HCT116 (cell line): ENCODE measurements at regions not wholly inside any gene's neighbourhood (a gene's known extent, or its start where the extent isn't known, plus 50 kb on each side); places are given as distances from the start of the nearest gene placed in this dataset.

Source experiments
- ATAC-seq: fragments of 200-7000 bp; cut with Tn5 transposase; 2 replicates; pipeline ENCODE4 v1.9.1; 2020; ENCODE audit warnings: mild to moderate bottlenecking, moderate library complexity
- BruUV-seq: library from RNA; stranded (reverse); fragments of 400-500 nt; replicated peaks from 2 replicates; lab custom pipeline; 2021; lab: Mats Ljungman, UMichigan
- CTCF ChIA-PET: fragments of 300-600 bp; sonication (Branson Sonifier 250); formaldehyde crosslinking; loops from one replicate; lab custom pipeline; 2021; ENCODE audit warnings: antibody characterized with exemption; lab: Charles Lee
- POLR2A ChIA-PET: fragments of 300-600, 350-600 bp; sonication (Branson Sonifier 250); formaldehyde crosslinking; loops from one replicate; lab custom pipeline; 2021; ENCODE audit warnings: antibody characterized with exemption; lab: Charles Lee
- RAD21 ChIA-PET, 2 experiments: fragments of 300-600 bp; sonication (Branson Sonifier 250); formaldehyde crosslinking; loops; one replicate each; lab custom pipeline; 2023; ENCODE audit warnings: low total read pairs in 2 of 2; ENCODE audit not compliant: uncharacterized antibody in 2 of 2, unreplicated experiment in 2 of 2, low non-redundant PET in 1 of 2; lab: Charles Lee
- DNase-seq: peaks from one replicate; pipeline ENCODE4 v3.0.0-alpha.2; 2010; ENCODE audit warnings: low read depth, low spot score
- H2AFZ ChIP-seq: fragments of 200-600 bp; shearing (Covaris generic), sonication (generic); 2 replicates; pipeline ENCODE4 v1.6.1; 2017; ENCODE audit warnings: low read depth, mixed run types, mixed read lengths, antibody characterized with exemption, low read length; ENCODE audit not compliant: poor library complexity, severe bottlenecking
- H3K27ac ChIP-seq: 2 replicates; pipeline ENCODE4 v1.5.1; 2012; ENCODE audit warnings: low read depth, low read length
- H3K27me3 ChIP-seq: fragments of 200-600 bp; sonication (generic); 2 replicates; pipeline ENCODE4 v1.6.1; 2016; ENCODE audit warnings: mixed run types, low read length, mixed read lengths; ENCODE audit not compliant: insufficient read depth
- H3K36me3 ChIP-seq, 2 experiments: fragments of 200-500 bp in 1 of 2; fragments of 200-600 bp in 1 of 2; sonication (Bioruptor generic) in 1 of 2; sonication (generic) in 1 of 2; 2 replicates each; pipeline versions ENCODE4 v1.5.1 to v1.6.1; 2014 to 2016; ENCODE audit warnings: low read length in 2 of 2, inconsistent platforms in 1 of 2, mixed read lengths in 1 of 2, mixed run types in 1 of 2; ENCODE audit not compliant: insufficient read depth in 2 of 2, control insufficient read depth in 1 of 2
- H3K4me1 ChIP-seq, 2 experiments: fragments of 200-600 bp in 1 of 2; sonication (generic) in 1 of 2; 2 replicates each; pipeline versions ENCODE4 v1.5.1 to v1.6.1; 2012 to 2017; ENCODE audit warnings: low read length in 2 of 2, inconsistent platforms in 1 of 2, mild to moderate bottlenecking in 1 of 2, mixed read lengths in 1 of 2, mixed run types in 1 of 2, moderate library complexity in 1 of 2; ENCODE audit not compliant: insufficient read depth in 2 of 2, control insufficient read depth in 1 of 2
- H3K4me2 ChIP-seq: fragments of 200-600 bp; sonication (generic); 2 replicates; pipeline ENCODE4 v1.6.1; 2017; ENCODE audit warnings: mixed run types, low read length, mixed read lengths
- H3K4me3 ChIP-seq, 2 experiments: fragments of 200-600 bp in 1 of 2; sonication (generic) in 1 of 2; replicated peaks in 1 of 2; 2 replicates each; pipeline ENCODE4 v1.5.1; 2011 to 2016; ENCODE audit warnings: low read length in 2 of 2, control low read depth in 1 of 2, low read depth in 1 of 2, mild to moderate bottlenecking in 1 of 2, mixed read lengths in 1 of 2, mixed run types in 1 of 2
- H3K79me2 ChIP-seq: fragments of 200-600 bp; sonication (generic); 2 replicates; pipeline ENCODE4 v1.6.1; 2017; ENCODE audit warnings: mild to moderate bottlenecking, mixed run types, low read length, moderate library complexity, mixed read lengths; ENCODE audit not compliant: insufficient read depth
- H3K9ac ChIP-seq: fragments of 200-600 bp; sonication (generic); 2 replicates; pipeline ENCODE4 v1.6.1; 2016; ENCODE audit warnings: low read length, mixed read lengths
- H3K9me2 ChIP-seq: fragments of 200-600 bp; sonication (generic), shearing (Covaris generic); 2 replicates; pipeline ENCODE4 v1.6.1; 2017; ENCODE audit warnings: mixed run types, mild to moderate bottlenecking, moderate library complexity; ENCODE audit not compliant: insufficient read depth
- H3K9me3 ChIP-seq, 2 experiments: fragments of 200-500 bp in 1 of 2; fragments of 200-600 bp in 1 of 2; sonication (Bioruptor generic) in 1 of 2; sonication (generic) in 1 of 2; 2 replicates each; pipeline ENCODE4 v1.6.1; 2014 to 2017; ENCODE audit warnings: low read length in 2 of 2, mixed read lengths in 2 of 2, inconsistent platforms in 1 of 2, low read depth in 1 of 2, mild to moderate bottlenecking in 1 of 2, mixed run types in 1 of 2, moderate library complexity in 1 of 2; ENCODE audit not compliant: control insufficient read depth in 1 of 2, insufficient read depth in 1 of 2
- H4K20me1 ChIP-seq: fragments of 200-600 bp; sonication (generic), shearing (Covaris generic); 2 replicates; pipeline ENCODE4 v1.6.1; 2017; ENCODE audit warnings: mixed run types, mild to moderate bottlenecking, moderate library complexity; ENCODE audit not compliant: insufficient read depth
- CBX3 ChIP-seq: IDR thresholded peaks from 2 replicates; pipeline ENCODE4 v1.6.1; 2012; ENCODE audit warnings: low read depth
- CEBPB ChIP-seq: IDR thresholded peaks from 2 replicates; pipeline ENCODE4 v1.6.1; 2012; ENCODE audit warnings: low read depth
- EGR1 ChIP-seq: IDR thresholded peaks from 2 replicates; pipeline ENCODE4 v1.6.1; 2012; ENCODE audit warnings: low read depth
- EZH2phosphoT487 ChIP-seq: fragments of 200-600 bp; IDR thresholded peaks from 2 replicates; pipeline ENCODE4 v1.6.1; 2018; ENCODE audit warnings: antibody characterized with exemption, borderline replicate concordance
- FOSL1 ChIP-seq: IDR thresholded peaks from 2 replicates; pipeline ENCODE4 v1.6.1; 2012; ENCODE audit warnings: low read depth
- JUND ChIP-seq: IDR thresholded peaks from 2 replicates; pipeline ENCODE4 v1.6.1; 2012
- POLR2A ChIP-seq: IDR thresholded peaks from 2 replicates; pipeline ENCODE4 v1.7.0; 2011; ENCODE audit warnings: borderline replicate concordance; ENCODE audit not compliant: insufficient read depth, insufficient read length; ENCODE audit errors: extremely low read depth
- POLR2AphosphoS5 ChIP-seq: IDR thresholded peaks from 2 replicates; pipeline ENCODE4 v1.6.1; 2011; ENCODE audit warnings: mild to moderate bottlenecking, low read depth, low read length, moderate library complexity
- REST ChIP-seq: IDR thresholded peaks from 2 replicates; pipeline ENCODE4 v1.6.1; 2012; ENCODE audit warnings: low read depth
- SP1 ChIP-seq: IDR thresholded peaks from 2 replicates; pipeline ENCODE4 v1.6.1; 2012; ENCODE audit warnings: low read depth
- TCF7L2 ChIP-seq: IDR thresholded peaks from 2 replicates; pipeline ENCODE4 v1.7.0; 2011; ENCODE audit warnings: borderline replicate concordance, inconsistent platforms; ENCODE audit not compliant: insufficient read depth, insufficient read length; ENCODE audit errors: extremely low read depth
- ZNF274 ChIP-seq: fragments of 200-500 bp; sonication (Bioruptor generic); IDR thresholded peaks from 2 replicates; pipeline ENCODE4 v1.6.1; 2014; ENCODE audit warnings: mild to moderate bottlenecking, low read depth, low read length, inconsistent platforms
- intact Hi-C: fragments of 100-400 bp; cut with micrococcal nuclease; formaldehyde crosslinking; loops from 2 replicates; pipeline ENCODE4 v1.10.0; 2022
- TF ChIP-seq, protein P1 (sequence below): IDR thresholded peaks from 2 replicates; pipeline ENCODE4 v1.6.1; 2012
- TF ChIP-seq, protein P2 (sequence below): IDR thresholded peaks from 2 replicates; pipeline ENCODE4 v1.6.1; 2011; ENCODE audit warnings: mild to moderate bottlenecking, low read length, moderate library complexity; ENCODE audit not compliant: insufficient replicate concordance; ENCODE audit errors: extremely low read depth

DNA sequence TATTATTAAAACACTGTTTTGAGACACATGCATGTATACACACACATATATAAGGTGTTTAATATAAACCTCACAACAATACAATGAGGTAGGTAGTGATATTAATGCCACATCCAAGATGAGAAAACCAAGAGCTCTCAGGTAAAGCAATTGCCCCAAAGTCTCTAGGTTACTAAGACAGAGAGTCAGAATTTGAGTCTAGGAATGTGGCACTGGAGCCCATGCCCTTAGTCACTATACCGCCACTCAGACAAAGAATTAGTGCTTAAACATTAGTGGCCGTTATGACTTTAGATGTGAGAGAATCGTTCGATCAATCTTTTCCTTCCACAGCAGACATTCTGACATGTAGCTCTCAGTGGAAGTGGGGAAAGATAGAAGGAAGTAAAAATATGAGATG is 108.2 kb upstream of the ACSL4 start:
- CTCF ChIA-PET = interaction anchor here (1.6 kb wide), 1 partner anchor 15 kb away, joined by 9 read pairs; no protein-coding TSS in a partner anchor
- no peaks in the 10 kb centered on the region for H3K79me2 ChIP-seq
- ATAC-seq (no peak), DNase-seq (no peak)
- intact Hi-C loops = no loop called here
- no peak overlapping the region for H3K4me2 ChIP-seq
- no TSS peak for BruUV-seq
- H3K4me1 ChIP-seq = peaks cover 11 to 17% of the 10 kb centered on the region in 2 experiments
- no peaks in the 10 kb centered on the region for H4K20me1 ChIP-seq
- no peaks in the 10 kb centered on the region for H3K36me3 ChIP-seq
- TF ChIP-seq SP1 = no peak
- no peak for TF ChIP-seq POLR2A
- TF ChIP-seq ZNF274 = no peak
- H3K27ac ChIP-seq = no peak overlapping the region
- no peaks in the 10 kb centered on the region for H3K9me3 ChIP-seq
- H3K9ac ChIP-seq = no peak overlapping the region
- H2AFZ ChIP-seq = no peak overlapping the region
- no peak overlapping the region for H3K4me3 ChIP-seq
- no peaks in the 10 kb centered on the region for H3K27me3 ChIP-seq
- no peaks in the 10 kb centered on the region for H3K9me2 ChIP-seq
- RAD21 ChIA-PET = no interaction called here
- POLR2A ChIA-PET = no interaction called here

GRCh38 chrX:109841869-109842579 is 109.0 kb upstream of the ACSL4 start:
- ATAC-seq = no peak
- RAD21 ChIA-PET = interaction anchor here in 1 of 2 experiments (0.6 kb wide), 1 partner anchor 13 kb away, joined by 4 read pairs; no protein-coding TSS in a partner anchor
- H2AFZ ChIP-seq = no peak overlapping the region
- TF ChIP-seq POLR2AphosphoS5 (no peak), CBX3 (no peak), TCF7L2 (no peak), JUND (no peak), EZH2phosphoT487 (no peak), CEBPB (no peak), EGR1 (no peak), FOSL1 (no peak), REST (no peak)
- TF ChIP-seq, protein P1, sequence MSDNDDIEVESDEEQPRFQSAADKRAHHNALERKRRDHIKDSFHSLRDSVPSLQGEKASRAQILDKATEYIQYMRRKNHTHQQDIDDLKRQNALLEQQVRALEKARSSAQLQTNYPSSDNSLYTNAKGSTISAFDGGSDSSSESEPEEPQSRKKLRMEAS = no peak
- TF ChIP-seq, protein P2, sequence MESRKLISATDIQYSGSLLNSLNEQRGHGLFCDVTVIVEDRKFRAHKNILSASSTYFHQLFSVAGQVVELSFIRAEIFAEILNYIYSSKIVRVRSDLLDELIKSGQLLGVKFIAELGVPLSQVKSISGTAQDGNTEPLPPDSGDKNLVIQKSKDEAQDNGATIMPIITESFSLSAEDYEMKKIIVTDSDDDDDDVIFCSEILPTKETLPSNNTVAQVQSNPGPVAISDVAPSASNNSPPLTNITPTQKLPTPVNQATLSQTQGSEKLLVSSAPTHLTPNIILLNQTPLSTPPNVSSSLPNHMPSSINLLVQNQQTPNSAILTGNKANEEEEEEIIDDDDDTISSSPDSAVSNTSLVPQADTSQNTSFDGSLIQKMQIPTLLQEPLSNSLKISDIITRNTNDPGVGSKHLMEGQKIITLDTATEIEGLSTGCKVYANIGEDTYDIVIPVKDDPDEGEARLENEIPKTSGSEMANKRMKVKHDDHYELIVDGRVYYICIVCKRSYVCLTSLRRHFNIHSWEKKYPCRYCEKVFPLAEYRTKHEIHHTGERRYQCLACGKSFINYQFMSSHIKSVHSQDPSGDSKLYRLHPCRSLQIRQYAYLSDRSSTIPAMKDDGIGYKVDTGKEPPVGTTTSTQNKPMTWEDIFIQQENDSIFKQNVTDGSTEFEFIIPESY = no peak

More at GRCh38 chrX:109841869-109842579, 109.0 kb upstream of the ACSL4 start:
- Histone ChIP-seq H3K9me3 (no peaks in the 10 kb centered on the region), H4K20me1 (no peaks in the 10 kb centered on the region), H3K4me1 (peaks cover 11 to 17% of the 10 kb centered on the region in 2 experiments), H3K9ac (no peak overlapping the region), H3K4me2 (no peak overlapping the region), H3K79me2 (no peaks in the 10 kb centered on the region), H3K27me3 (no peaks in the 10 kb centered on the region), H3K4me3 (no peak overlapping the region), H3K27ac (no peak overlapping the region), H3K36me3 (no peaks in the 10 kb centered on the region), H3K9me2 (no peaks in the 10 kb centered on the region)
- POLR2A ChIA-PET = interaction anchor here (0.9 kb wide), 1 partner anchor 13 kb away, joined by 3 read pairs; no protein-coding TSS in a partner anchor
- BruUV-seq = no TSS peak
- CTCF ChIA-PET = interaction anchor here (1.3 to 1.6 kb wide), 2 partner anchors 15 kb away, joined by 3 to 9 read pairs; no protein-coding TSS in a partner anchor
- intact Hi-C loops = no loop called here
- no peak for DNase-seq
